ENCODE measurements at regions not wholly inside any gene's neighbourhood (a gene's known extent, or its start where the extent isn't known, plus 50 kb on each side); places are given as distances from the start of the nearest gene placed in this dataset.
"Not testable (repeated sequence)": the region's sequence is repeated elsewhere in the genome, so short reads cannot be mapped to it uniquely, and the experiment has no call there.

- Histone ChIP-seq H3K4me1 (ENCODE audit: insufficient read depth, low read length) (no peaks in the 10 kb centered on the region), H3K9me3 (ENCODE audit: insufficient read depth, low read length, severe bottlenecking) (no peaks in the 10 kb centered on the region), H3K4me2 (ENCODE audit: insufficient read depth, low read length) (no peak overlapping the region), H4K20me1 (ENCODE audit: insufficient read depth, low read length) (no peaks in the 10 kb centered on the region), H3K79me2 (ENCODE audit: insufficient read depth, low read length) (no peaks in the 10 kb centered on the region), H2AFZ (ENCODE audit: low read depth, low read length) (no peak overlapping the region), H3K4me3 (ENCODE audit: low read depth in 1 of 2, low read length in 2 of 2) (no peak overlapping the region), H3K27ac (ENCODE audit: low read length) (no peak overlapping the region), H3K36me3 (ENCODE audit: insufficient read depth, low read length) (no peaks in the 10 kb centered on the region), H3K27me3 (ENCODE audit: insufficient read depth, low read length, poor library complexity) (peaks cover 19% of the 10 kb centered on the region), H3K9ac (ENCODE audit: low read depth, low read length) (no peak overlapping the region)
- no peak for DNase-seq
- ATAC-seq (ENCODE audit: insufficient read depth, low read depth), result no peak
- TF ChIP-seq EZH2 (IDR thresholded peaks at IDR 0.05; ENCODE audit: borderline replicate concordance, low read depth, low read length, severe bottlenecking) (no peak), CTCF (IDR thresholded peaks at IDR 0.05; ENCODE audit: borderline replicate concordance, extremely low read depth, low read length, poor library complexity, severe bottlenecking) (no peak)
Measured at GRCh38 chr3:40691452-40691861, 166.7 kb downstream of the ZNF621 start.

- Histone ChIP-seq H3K27me3 (ENCODE audit: insufficient read depth, low read length, poor library complexity) (peaks cover 11% of the 10 kb centered on the region), H3K79me2 (ENCODE audit: insufficient read depth, low read length) (no peaks in the 10 kb centered on the region), H3K27ac (ENCODE audit: low read length) (no peak overlapping the region), H3K4me1 (ENCODE audit: insufficient read depth, low read length) (no peaks in the 10 kb centered on the region), H2AFZ (ENCODE audit: low read depth, low read length) (no peak overlapping the region), H4K20me1 (ENCODE audit: insufficient read depth, low read length) (no peaks in the 10 kb centered on the region), H3K9ac (ENCODE audit: low read depth, low read length) (no peak overlapping the region), H3K9me3 (ENCODE audit: insufficient read depth, low read length, severe bottlenecking) (no peaks in the 10 kb centered on the region), H3K36me3 (ENCODE audit: insufficient read depth, low read length) (no peaks in the 10 kb centered on the region), H3K4me3 (ENCODE audit: low read depth in 1 of 2, low read length in 2 of 2) (no peak overlapping the region), H3K4me2 (ENCODE audit: insufficient read depth, low read length) (no peak overlapping the region)
- TF ChIP-seq CTCF (IDR thresholded peaks at IDR 0.05; ENCODE audit: borderline replicate concordance, extremely low read depth, low read length, poor library complexity, severe bottlenecking), result no peak
- no peak for TF ChIP-seq EZH2 (IDR thresholded peaks at IDR 0.05; ENCODE audit: borderline replicate concordance, low read depth, low read length, severe bottlenecking)
- no peak for ATAC-seq (ENCODE audit: insufficient read depth, low read depth)
- DNase-seq, result no peak
Measured at GRCh38 chr3:40695848-40696247, 171.1 kb downstream of the ZNF621 start.

GRCh38 chr3:40698611-40699010, 173.9 kb downstream of the ZNF621 start:
- not testable (repeated sequence) for H3K27me3 ChIP-seq (ENCODE audit: insufficient read depth, low read length, poor library complexity); H4K20me1 ChIP-seq (ENCODE audit: insufficient read depth, low read length); ATAC-seq (ENCODE audit: insufficient read depth, low read depth); H3K9ac ChIP-seq (ENCODE audit: low read depth, low read length); DNase-seq; H3K9me3 ChIP-seq (ENCODE audit: insufficient read depth, low read length, severe bottlenecking); H3K4me3 ChIP-seq (ENCODE audit: low read depth in 1 of 2, low read length in 2 of 2); H3K27ac ChIP-seq (ENCODE audit: low read length); H3K4me1 ChIP-seq (ENCODE audit: insufficient read depth, low read length); H3K36me3 ChIP-seq (ENCODE audit: insufficient read depth, low read length); H3K4me2 ChIP-seq (ENCODE audit: insufficient read depth, low read length); H3K79me2 ChIP-seq (ENCODE audit: insufficient read depth, low read length); H2AFZ ChIP-seq (ENCODE audit: low read depth, low read length)

GRCh38 chr3:40701016-40701588, 176.3 kb downstream of the ZNF621 start:
- Histone ChIP-seq H4K20me1 (ENCODE audit: insufficient read depth, low read length) (no peaks in the 10 kb centered on the region), H3K4me2 (ENCODE audit: insufficient read depth, low read length) (no peak overlapping the region), H3K9ac (ENCODE audit: low read depth, low read length) (no peak overlapping the region), H3K36me3 (ENCODE audit: insufficient read depth, low read length) (no peaks in the 10 kb centered on the region), H3K9me3 (ENCODE audit: insufficient read depth, low read length, severe bottlenecking) (no peaks in the 10 kb centered on the region), H3K4me3 (ENCODE audit: low read depth in 1 of 2, low read length in 2 of 2) (no peak overlapping the region), H3K27ac (ENCODE audit: low read length) (no peak overlapping the region), H3K27me3 (ENCODE audit: insufficient read depth, low read length, poor library complexity) (no peaks in the 10 kb centered on the region), H3K79me2 (ENCODE audit: insufficient read depth, low read length) (no peaks in the 10 kb centered on the region), H3K4me1 (ENCODE audit: insufficient read depth, low read length) (no peaks in the 10 kb centered on the region), H2AFZ (ENCODE audit: low read depth, low read length) (no peak overlapping the region)
- ATAC-seq (ENCODE audit: insufficient read depth, low read depth) (no peak), DNase-seq (no peak)
- TF ChIP-seq CTCF (IDR thresholded peaks at IDR 0.05; ENCODE audit: borderline replicate concordance, extremely low read depth, low read length, poor library complexity, severe bottlenecking) (no peak), EZH2 (IDR thresholded peaks at IDR 0.05; ENCODE audit: borderline replicate concordance, low read depth, low read length, severe bottlenecking) (no peak)

All from DND-41 (cell line).